ENCODE measurements at regions not wholly inside any gene's neighbourhood (a gene's known extent, or its start where the extent isn't known, plus 50 kb on each side); places are given as distances from the start of the nearest gene placed in this dataset.

GRCh38 chr7:98534493-98534892 lies 82.6 kb upstream of the NPTX2 start:
- Histone ChIP-seq H3K36me3 (ENCODE audit: control insufficient read depth, insufficient read depth, low read length) (no peaks in the 10 kb centered on the region), H3K27me3 (ENCODE audit: control insufficient read depth, insufficient read depth, low read length) (no peaks in the 10 kb centered on the region), H2AFZ (no peak overlapping the region), H3K27ac (no peak overlapping the region), H3K9me3 (ENCODE audit: control insufficient read depth, low read length) (no peaks in the 10 kb centered on the region), H3K79me2 (no peaks in the 10 kb centered on the region), H3K4me3 (ENCODE audit: low read depth, low read length) (no peak overlapping the region), H3K4me1 (no peaks in the 10 kb centered on the region), H3K4me2 (ENCODE audit: low read length) (no peak overlapping the region), H3K9ac (no peak overlapping the region)
- no peak for TF ChIP-seq CTCF (IDR thresholded peaks at IDR 0.05)

GRCh38 chr7:98531717-98532116 lies 85.4 kb upstream of the NPTX2 start:
- H3K27me3 ChIP-seq (ENCODE audit: control insufficient read depth, insufficient read depth, low read length), result no peaks in the 10 kb centered on the region
- no peak overlapping the region for H2AFZ ChIP-seq
- no peaks in the 10 kb centered on the region for H3K79me2 ChIP-seq
- H3K4me1 ChIP-seq, result no peaks in the 10 kb centered on the region
- H3K4me3 ChIP-seq (ENCODE audit: low read depth, low read length), result no peak overlapping the region
- H3K9me3 ChIP-seq (ENCODE audit: control insufficient read depth, low read length), result no peaks in the 10 kb centered on the region
- no peak for TF ChIP-seq CTCF (IDR thresholded peaks at IDR 0.05)
- H3K36me3 ChIP-seq (ENCODE audit: control insufficient read depth, insufficient read depth, low read length), result no peaks in the 10 kb centered on the region
- H3K9ac ChIP-seq, result no peak overlapping the region
- no peak overlapping the region for H3K27ac ChIP-seq
- H3K4me2 ChIP-seq (ENCODE audit: low read length), result no peak overlapping the region

- Histone ChIP-seq H3K27me3 (ENCODE audit: control insufficient read depth, insufficient read depth, low read length) (no peaks in the 10 kb centered on the region), H3K4me2 (ENCODE audit: low read length) (no peak overlapping the region), H3K9me3 (ENCODE audit: control insufficient read depth, low read length) (no peaks in the 10 kb centered on the region), H3K27ac (no peak overlapping the region), H3K9ac (no peak overlapping the region), H2AFZ (no peak overlapping the region), H3K36me3 (ENCODE audit: control insufficient read depth, insufficient read depth, low read length) (no peaks in the 10 kb centered on the region), H3K4me1 (no peaks in the 10 kb centered on the region), H3K79me2 (no peaks in the 10 kb centered on the region), H3K4me3 (ENCODE audit: low read depth, low read length) (no peak overlapping the region)
- no peak for TF ChIP-seq CTCF (IDR thresholded peaks at IDR 0.05)
These were observed 89.0 kb upstream of the NPTX2 start for GRCh38 chr7:98528079-98528478.

GRCh38 chr7:98526059-98526458 lies 91.0 kb upstream of the NPTX2 start:
- H3K9ac ChIP-seq, result no peak overlapping the region
- no peak overlapping the region for H3K4me3 ChIP-seq (ENCODE audit: low read depth, low read length)
- H2AFZ ChIP-seq, result no peak overlapping the region
- H3K4me1 ChIP-seq, result no peaks in the 10 kb centered on the region
- no peaks in the 10 kb centered on the region for H3K27me3 ChIP-seq (ENCODE audit: control insufficient read depth, insufficient read depth, low read length)
- no peak overlapping the region for H3K4me2 ChIP-seq (ENCODE audit: low read length)
- H3K36me3 ChIP-seq (ENCODE audit: control insufficient read depth, insufficient read depth, low read length), result no peaks in the 10 kb centered on the region
- no peak overlapping the region for H3K27ac ChIP-seq
- no peak for TF ChIP-seq CTCF (IDR thresholded peaks at IDR 0.05)
- no peaks in the 10 kb centered on the region for H3K79me2 ChIP-seq
- no peaks in the 10 kb centered on the region for H3K9me3 ChIP-seq (ENCODE audit: control insufficient read depth, low read length)

GRCh38 chr7:98521089-98521692 lies 95.9 kb upstream of the NPTX2 start:
- Histone ChIP-seq H3K36me3 (ENCODE audit: control insufficient read depth, insufficient read depth, low read length) (no peaks in the 10 kb centered on the region), H2AFZ (no peak overlapping the region), H3K4me1 (no peaks in the 10 kb centered on the region), H3K79me2 (no peaks in the 10 kb centered on the region), H3K4me3 (ENCODE audit: low read depth, low read length) (no peak overlapping the region), H3K27ac (no peak overlapping the region), H3K9ac (no peak overlapping the region), H3K9me3 (ENCODE audit: control insufficient read depth, low read length) (no peaks in the 10 kb centered on the region), H3K4me2 (ENCODE audit: low read length) (no peak overlapping the region), H3K27me3 (ENCODE audit: control insufficient read depth, insufficient read depth, low read length) (no peaks in the 10 kb centered on the region)
- TF ChIP-seq CTCF (IDR thresholded peaks at IDR 0.05), result no peak

All from parathyroid adenoma (tissue), 2 donors.